Fibroblast of the conjunctiva (primary cell): ENCODE measurements at regions not wholly inside any gene's neighbourhood (a gene's known extent, or its start where the extent isn't known, plus 50 kb on each side); places are given as distances from the start of the nearest gene placed in this dataset.

Experiments
- DNase-seq: peaks from one replicate; pipeline ENCODE4 v3.0.0-alpha.2; 2010; ENCODE audit warnings: low read depth

GRCh38 chr5:3020426-3020825, 268.9 kb upstream of the IRX2 start:
- no peak for DNase-seq

DNA sequence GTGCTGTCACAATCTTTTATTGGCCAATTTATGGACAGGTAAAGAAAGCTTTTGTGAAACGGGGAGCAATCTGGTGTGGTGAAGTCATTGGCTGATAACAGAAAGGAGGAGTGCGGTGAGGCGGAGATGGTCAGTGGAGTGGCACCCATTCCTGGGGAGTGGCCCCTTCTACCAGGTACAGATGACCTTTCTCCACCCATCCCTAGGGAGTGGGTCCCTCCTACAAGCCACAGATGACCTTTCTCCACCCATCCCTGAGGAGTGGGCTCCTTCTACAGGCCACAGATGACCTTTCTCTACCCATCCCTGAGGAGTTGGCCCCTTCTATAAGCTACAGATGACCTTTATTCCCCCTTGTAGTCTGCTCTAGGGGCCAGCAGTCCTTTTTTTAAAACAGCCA, 267.6 kb upstream of the IRX2 start:
- no peak for DNase-seq

DNA sequence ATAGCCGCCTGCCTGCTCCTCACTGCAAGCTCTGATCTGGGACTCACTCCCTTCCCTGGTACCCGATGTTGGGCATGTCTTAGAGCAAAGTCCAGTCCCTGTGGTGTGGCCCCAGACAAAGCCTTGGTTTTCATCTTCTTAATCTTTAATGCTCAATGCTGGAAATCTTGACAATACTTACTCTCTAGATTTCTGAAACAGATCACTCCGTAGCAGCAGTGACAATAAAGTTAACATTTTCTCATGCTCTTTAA, 260.2 kb upstream of the IRX2 start:
- DNase-seq: no peak

- DNase-seq: no peak
Observed at GRCh38 chr5:3010953-3011763, 259.7 kb upstream of the IRX2 start.

- no peak for DNase-seq
Observed at GRCh38 chr5:3010301-3010952, 258.9 kb upstream of the IRX2 start.

DNA sequence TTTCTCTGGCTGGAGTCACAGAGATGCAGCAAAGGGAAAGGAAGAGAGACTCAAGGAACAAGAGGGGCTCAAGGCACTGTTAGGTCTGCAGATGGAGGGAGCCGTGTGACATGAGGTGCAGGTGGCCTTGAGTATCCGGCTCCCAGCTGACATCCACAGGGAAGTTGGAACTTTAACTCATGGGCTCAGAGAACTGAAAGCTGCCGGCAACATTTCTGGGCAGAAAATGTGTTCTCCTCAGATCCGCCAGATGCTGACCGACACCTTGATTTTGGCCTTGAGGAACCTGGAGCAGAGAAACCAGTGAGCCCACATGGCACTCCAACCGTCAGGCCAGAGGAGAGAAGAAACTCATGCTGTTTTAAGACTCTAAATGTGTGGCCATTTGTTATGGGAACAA, 258.1 kb upstream of the IRX2 start:
- no peak for DNase-seq

GRCh38 chr5:3007577-3007976, 256.1 kb upstream of the IRX2 start:
- no peak for DNase-seq

GRCh38 chr5:3006961-3007551, 255.6 kb upstream of the IRX2 start:
- DNase-seq: no peak

GRCh38 chr5:3006526-3006925, 255.0 kb upstream of the IRX2 start:
- DNase-seq: no peak

DNA sequence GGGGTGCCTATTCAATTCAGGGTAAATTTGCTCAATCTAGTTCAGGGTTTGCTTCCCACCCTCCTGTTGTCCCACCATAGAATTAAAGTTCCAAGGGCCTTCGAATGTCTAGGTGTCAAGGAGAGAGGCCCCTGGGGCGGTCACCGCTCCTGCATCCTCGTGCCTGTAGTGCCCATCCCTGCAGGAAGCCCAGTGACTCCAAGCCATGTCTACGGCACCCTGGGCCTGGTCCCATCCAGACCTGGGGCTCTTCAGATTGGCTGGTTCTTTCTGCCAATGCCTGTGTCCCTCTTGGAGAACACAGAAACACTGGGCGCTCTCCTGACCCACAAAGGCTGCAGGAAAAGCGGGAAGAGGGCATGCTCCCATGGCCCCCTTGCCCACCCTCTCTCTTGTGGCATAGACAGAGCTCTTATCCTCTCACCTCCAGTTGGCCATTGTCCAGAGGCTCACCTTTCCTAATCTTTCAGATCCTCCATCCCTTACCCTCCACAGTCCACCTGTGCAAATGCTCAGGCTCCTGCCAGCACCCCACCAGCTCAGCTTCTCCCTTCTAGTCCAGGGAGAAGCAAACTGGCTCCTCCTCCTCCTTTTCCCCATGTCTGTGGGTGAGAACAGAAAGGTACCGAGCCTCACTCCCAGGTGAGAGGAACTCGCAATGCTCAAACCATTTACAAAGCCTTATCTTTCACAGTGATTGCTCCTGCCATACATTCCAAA, 253.0 kb upstream of the IRX2 start:
- DNase-seq: no peak

DNA sequence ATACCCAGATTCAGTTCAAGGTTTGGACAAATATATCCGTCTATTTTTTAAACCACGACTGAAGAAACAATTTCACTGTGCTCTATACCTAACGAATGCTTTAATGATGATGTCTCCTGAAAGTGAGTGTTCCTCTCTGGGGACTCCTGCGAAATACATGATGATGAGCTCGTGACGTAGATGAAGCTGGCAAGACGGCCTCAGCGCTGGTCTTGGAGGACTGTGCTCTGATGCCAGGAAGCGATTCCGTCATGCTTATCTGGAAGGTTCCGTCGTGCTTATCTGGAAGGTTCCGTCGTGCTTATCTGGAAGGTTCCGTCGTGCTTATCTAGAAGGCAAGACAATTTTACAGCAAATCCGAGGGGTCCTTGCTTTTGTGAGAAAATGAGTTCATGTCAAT, 250.8 kb upstream of the IRX2 start:
- DNase-seq: no peak

GRCh38 chr5:3000631-3001030, 249.2 kb upstream of the IRX2 start:
- DNase-seq: no peak

DNA sequence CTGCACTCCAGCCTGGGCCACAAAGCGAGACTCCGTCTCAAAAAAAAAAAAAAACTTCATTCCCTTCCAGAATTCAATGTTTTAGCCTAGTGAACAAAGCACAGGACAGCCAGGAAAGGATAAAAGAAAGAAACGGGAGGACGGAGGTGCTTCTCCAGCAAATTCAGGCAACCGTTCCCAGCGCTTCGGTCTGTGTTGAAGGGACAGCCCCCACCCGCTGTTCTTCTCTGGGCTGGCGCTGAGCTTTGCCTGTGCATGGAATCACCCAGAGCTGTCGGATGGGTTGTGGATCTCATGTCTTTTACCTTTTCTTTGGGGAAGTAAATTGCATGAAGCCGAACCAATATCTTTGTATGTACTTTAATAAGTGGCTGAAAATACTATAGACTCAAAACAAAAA, 248.4 kb upstream of the IRX2 start:
- DNase-seq: no peak

GRCh38 chr5:2998106-2998505, 246.6 kb upstream of the IRX2 start:
- no peak for DNase-seq

- DNase-seq: no peak
Observed at GRCh38 chr5:2997179-2997578, 245.7 kb upstream of the IRX2 start.

GRCh38 chr5:2996687-2997086, 245.2 kb upstream of the IRX2 start:
- DNase-seq: no peak

DNA sequence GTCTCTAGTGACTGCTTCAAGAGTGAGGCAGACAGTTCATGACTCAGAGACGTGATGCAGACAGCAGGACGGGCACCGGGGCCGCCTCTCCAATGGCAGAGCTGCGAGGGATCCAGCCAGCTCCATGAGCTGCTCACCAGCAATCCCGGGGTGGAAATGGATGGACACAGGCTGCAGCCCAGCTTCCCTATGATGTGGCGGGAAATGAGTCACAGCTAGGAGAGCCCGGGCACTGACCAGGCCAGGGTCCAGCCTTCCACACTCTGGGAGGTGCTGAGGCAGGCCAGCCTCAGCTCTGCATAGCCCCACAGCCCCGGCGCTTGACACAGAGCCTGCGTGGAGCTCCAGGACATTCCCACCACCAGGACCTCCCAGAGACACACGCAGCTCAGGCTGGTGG, 244.8 kb upstream of the IRX2 start:
- no peak for DNase-seq

GRCh38 chr5:2995667-2996066, 244.2 kb upstream of the IRX2 start:
- no peak for DNase-seq

DNA sequence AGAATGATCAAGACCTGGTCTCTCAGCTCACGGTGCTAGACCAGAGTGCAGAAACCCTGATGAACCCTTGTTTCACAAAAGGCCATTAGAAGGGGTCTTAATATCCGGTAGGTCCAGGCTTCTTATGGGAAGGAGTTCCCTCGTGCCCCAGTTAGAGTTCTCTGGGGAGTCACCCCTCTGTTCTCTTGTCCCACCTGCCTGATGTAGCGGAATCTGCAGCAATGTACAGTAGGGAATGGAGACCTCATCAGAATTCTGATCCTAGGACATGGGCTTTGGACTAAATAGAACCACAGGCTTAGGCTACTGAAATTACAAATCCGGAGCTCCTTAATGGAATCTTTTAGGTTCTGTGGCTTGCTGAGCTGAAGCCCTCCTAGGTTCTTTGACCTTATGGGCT, 243.6 kb upstream of the IRX2 start:
- DNase-seq: no peak

DNA sequence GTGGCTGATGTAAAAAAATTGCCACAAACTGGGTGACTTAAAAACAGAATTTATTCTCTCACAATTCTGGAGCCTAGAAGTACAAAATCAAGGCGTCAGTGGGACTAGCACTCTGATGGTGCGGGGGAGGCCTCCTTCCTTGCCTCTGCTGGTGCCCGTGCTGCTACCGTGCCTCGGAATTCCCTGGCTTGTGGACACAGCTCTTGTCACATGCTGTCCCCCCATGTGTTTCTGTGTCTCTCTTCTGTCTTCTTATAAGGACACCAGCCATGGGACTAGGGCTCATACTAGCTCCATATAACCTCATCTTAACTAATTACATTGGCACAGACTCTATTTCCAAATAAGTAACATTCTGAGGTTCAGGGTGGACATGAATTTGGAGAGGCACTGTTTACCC, 242.3 kb upstream of the IRX2 start:
- DNase-seq: no peak

DNA sequence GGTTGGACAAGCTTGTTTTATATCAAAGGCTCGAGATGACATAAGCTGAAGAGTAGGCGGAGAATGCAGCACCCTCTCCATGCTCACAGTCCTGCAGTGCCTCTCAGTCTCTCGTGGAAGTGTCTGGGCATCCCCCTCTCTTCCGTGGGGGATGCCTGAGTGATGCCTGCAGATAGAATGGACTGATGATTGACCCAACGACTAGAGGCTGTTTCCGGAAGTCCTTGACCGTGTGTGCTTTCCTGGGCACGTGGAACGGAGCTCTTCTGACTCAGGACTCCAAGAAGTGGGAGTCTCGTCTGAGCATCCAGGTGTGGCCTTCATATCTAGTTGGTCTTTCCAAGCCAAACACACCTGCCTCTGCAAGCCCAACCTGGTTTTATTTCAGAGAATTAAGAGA, 241.8 kb upstream of the IRX2 start:
- DNase-seq: no peak

GRCh38 chr5:2992806-2993205, 241.3 kb upstream of the IRX2 start:
- no peak for DNase-seq

DNA sequence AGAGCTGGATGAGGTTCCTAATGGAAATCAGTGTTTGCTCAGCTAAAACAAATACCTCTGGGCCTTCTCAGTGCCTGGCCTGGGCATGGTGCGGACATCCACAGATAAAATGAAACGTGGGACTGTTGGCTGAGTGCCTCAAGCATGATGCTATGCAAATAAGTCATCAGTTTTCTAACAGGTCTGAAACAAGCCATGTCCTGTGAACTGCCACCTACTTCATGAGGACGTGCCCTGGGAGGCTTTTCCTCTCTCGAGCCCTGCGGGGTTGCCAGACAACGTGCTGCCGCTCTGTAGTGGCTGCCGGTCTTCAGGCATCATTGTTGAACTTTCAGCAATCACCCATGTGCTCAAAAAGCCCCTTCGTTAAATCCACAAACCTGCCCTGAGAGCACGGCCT, 240.4 kb upstream of the IRX2 start:
- DNase-seq: no peak
